Activated CD8-positive, alpha-beta memory T cell treated with anti-CD3 and anti-CD28 coated beads, Interleukin-2, amount 50 U/mL, for 48 hours (primary cell): ENCODE measurements at regions not wholly inside any gene's neighbourhood (a gene's known extent, or its start where the extent isn't known, plus 50 kb on each side); places are given as distances from the start of the nearest gene placed in this dataset.

Experiments used
- DNase-seq: peaks from one replicate; pipeline ENCODE4 v3.0.0-alpha.2; 2020

- no peak for DNase-seq
Observed at GRCh38 chr4:153141238-153141637, 63.0 kb upstream of the TRIM2 start.

GRCh38 chr4:153142700-153143438 lies 61.4 kb upstream of the TRIM2 start:
- DNase-seq, result no peak

GRCh38 chr4:153143527-153144348 lies 60.5 kb upstream of the TRIM2 start:
- DNase-seq, result no peak

- DNase-seq, result no peak
Observed at GRCh38 chr4:153146031-153146430, 58.2 kb upstream of the TRIM2 start.

- no peak for DNase-seq
Observed at GRCh38 chr4:153146961-153147360, 57.3 kb upstream of the TRIM2 start.

GRCh38 chr4:153148791-153149190 lies 55.5 kb upstream of the TRIM2 start:
- no peak for DNase-seq

- DNase-seq, result no peak
Observed at GRCh38 chr4:153151535-153152455, 52.4 kb upstream of the TRIM2 start.

- peak; percentile 85 for DNase-seq
Observed at GRCh38 chr4:153152501-153153338, 51.5 kb upstream of the TRIM2 start.

GRCh38 chr4:153153339-153153871 lies 50.8 kb upstream of the TRIM2 start:
- peak; percentile 82 for DNase-seq

- DNase-seq, result no peak
Observed at GRCh38 chr4:153154007-153154975, 50.0 kb upstream of the TRIM2 start.
